PC-9 (cell line): ENCODE measurements at regions not wholly inside any gene's neighbourhood (a gene's known extent, or its start where the extent isn't known, plus 50 kb on each side); places are given as distances from the start of the nearest gene placed in this dataset.

Source experiments
- BruUV-seq: library from RNA; stranded (reverse); fragments of 400-500 nt; replicated peaks from 2 replicates; lab custom pipeline; 2021; lab: Mats Ljungman, UMichigan
- CTCF ChIA-PET: fragments of 300-600 bp; sonication (Branson Sonifier 250); formaldehyde crosslinking; loops from one replicate; lab custom pipeline; 2022; ENCODE audit warnings: antibody characterized with exemption; lab: Charles Lee
- POLR2A ChIA-PET: fragments of 300-600 bp; sonication (Branson Sonifier 250); formaldehyde crosslinking; loops from one replicate; lab custom pipeline; 2022; ENCODE audit warnings: antibody characterized with exemption; ENCODE audit not compliant: unreplicated experiment; lab: Charles Lee
- DNase-seq, 2 experiments: peaks; one replicate each; pipeline versions ENCODE4 v3.0.0 to v3.0.0-alpha.2; 2015 to 2022; ENCODE audit warnings: mixed read lengths in 1 of 2
- H2AFZ ChIP-seq: fragments of 200-600 bp; sonication (generic); 2 replicates; pipeline ENCODE4 v1.8.1; 2017; ENCODE audit warnings: antibody characterized with exemption
- H3F3A ChIP-seq: fragments of 200-600 bp; sonication (generic); 2 replicates; pipeline ENCODE4 v1.8.1; 2017; ENCODE audit warnings: antibody characterized with exemption, mild to moderate bottlenecking, low read depth; ENCODE audit not compliant: insufficient read depth
- H3K27ac ChIP-seq: fragments of 200-600 bp; sonication (generic); 2 replicates; pipeline ENCODE4 v1.6.1; 2016; ENCODE audit warnings: mixed run types
- H3K27me3 ChIP-seq: fragments of 200-600 bp; sonication (generic); 2 replicates; pipeline ENCODE4 v1.6.1; 2016; ENCODE audit warnings: low read depth, mixed run types; ENCODE audit not compliant: insufficient read depth
- H3K36me3 ChIP-seq: fragments of 200-600 bp; sonication (generic); 2 replicates; pipeline ENCODE4 v1.6.1; 2016; ENCODE audit warnings: low read depth, mixed run types
- H3K4me1 ChIP-seq: fragments of 200-600 bp; sonication (generic); replicated peaks from 2 replicates; pipeline ENCODE4 v1.6.1; 2016; ENCODE audit warnings: mixed run types; ENCODE audit not compliant: insufficient read depth
- H3K4me2 ChIP-seq: fragments of 200-600 bp; sonication (generic); 2 replicates; pipeline ENCODE4 v1.6.1; 2017; ENCODE audit warnings: mixed run types
- H3K4me3 ChIP-seq: fragments of 200-600 bp; sonication (generic); 2 replicates; pipeline ENCODE4 v1.6.1; 2016; ENCODE audit warnings: mixed run types
- H3K79me2 ChIP-seq: fragments of 200-600 bp; sonication (generic); 2 replicates; pipeline ENCODE4 v1.6.1; 2017; ENCODE audit warnings: low read depth, mixed run types
- H3K9me2 ChIP-seq: fragments of 200-600 bp; sonication (generic); 2 replicates; pipeline ENCODE4 v1.8.1; 2017; ENCODE audit warnings: mild to moderate bottlenecking; ENCODE audit not compliant: insufficient read depth
- H3K9me3 ChIP-seq: fragments of 200-600 bp; sonication (generic); 2 replicates; pipeline ENCODE4 v1.8.1; 2016; ENCODE audit warnings: low read depth; ENCODE audit not compliant: insufficient read depth
- H4K20me1 ChIP-seq: fragments of 200-600 bp; sonication (generic); 2 replicates; pipeline ENCODE4 v1.8.1; 2017; ENCODE audit not compliant: insufficient read depth
- CTCF ChIP-seq: fragments of 200-600 bp; sonication (generic); conservative IDR thresholded peaks from 2 replicates; pipeline ENCODE4 v1.6.1; 2017; ENCODE audit warnings: mixed run types, antibody characterized with exemption, mild to moderate bottlenecking, moderate library complexity
- EZH2 ChIP-seq: fragments of 200-600 bp; sonication (generic); IDR thresholded peaks from 2 replicates; pipeline ENCODE4 v1.8.0; 2017; ENCODE audit warnings: antibody characterized with exemption, low read depth
- intact Hi-C: fragments of 100-400 bp; cut with micrococcal nuclease; formaldehyde crosslinking; loops from one replicate; pipeline ENCODE4 v1.10.0; 2022; ENCODE audit not compliant: unreplicated experiment

- no peak overlapping the region for H3K4me2 ChIP-seq
- ChIA-PET POLR2A (no interaction called here), CTCF (no interaction called here)
- no peaks in the 10 kb centered on the region for H3F3A ChIP-seq
- H2AFZ ChIP-seq: no peak overlapping the region
- no peak overlapping the region for H3K4me3 ChIP-seq
- DNase-seq: no peak
- TF ChIP-seq CTCF (no peak), EZH2 (no peak)
- no peaks in the 10 kb centered on the region for H3K9me3 ChIP-seq
- no peaks in the 10 kb centered on the region for H4K20me1 ChIP-seq
- no peaks in the 10 kb centered on the region for H3K4me1 ChIP-seq
- H3K9me2 ChIP-seq: no peaks in the 10 kb centered on the region
- H3K36me3 ChIP-seq: no peaks in the 10 kb centered on the region
- H3K27me3 ChIP-seq: peaks cover 100% of the 10 kb centered on the region
- no TSS peak for BruUV-seq
- no peak overlapping the region for H3K27ac ChIP-seq
- intact Hi-C loops: no loop called here
- no peaks in the 10 kb centered on the region for H3K79me2 ChIP-seq
These were observed 118.5 kb upstream of the CDH4 start for GRCh38 chr20:61133611-61134010.

- intact Hi-C loops: no loop called here
These were observed 117.6 kb upstream of the CDH4 start for GRCh38 chr20:61134296-61135030.

GRCh38 chr20:61135266-61135665, 116.8 kb upstream of the CDH4 start:
- POLR2A ChIA-PET: no interaction called here
- Histone ChIP-seq H3K27me3 (peaks cover 100% of the 10 kb centered on the region), H3K4me3 (no peak overlapping the region), H3K4me2 (no peak overlapping the region), H2AFZ (no peak overlapping the region), H3K4me1 (no peaks in the 10 kb centered on the region), H3K9me2 (no peaks in the 10 kb centered on the region), H3F3A (no peaks in the 10 kb centered on the region), H3K9me3 (no peaks in the 10 kb centered on the region), H3K36me3 (no peaks in the 10 kb centered on the region), H3K79me2 (no peaks in the 10 kb centered on the region), H4K20me1 (no peaks in the 10 kb centered on the region), H3K27ac (no peak overlapping the region)
- DNase-seq: no peak
- CTCF ChIA-PET: no interaction called here
- no TSS peak for BruUV-seq
- intact Hi-C loops: no loop called here
- no peak for TF ChIP-seq CTCF
- no peak for TF ChIP-seq EZH2

More at GRCh38 chr20:61134296-61135030, 117.6 kb upstream of the CDH4 start:
- TF ChIP-seq CTCF (no peak), EZH2 (no peak)
- DNase-seq: no peak
- peaks cover 100% of the 10 kb centered on the region for H3K27me3 ChIP-seq
- no peak overlapping the region for H2AFZ ChIP-seq
- no peak overlapping the region for H3K4me2 ChIP-seq
- no peaks in the 10 kb centered on the region for H3K36me3 ChIP-seq
- H4K20me1 ChIP-seq: no peaks in the 10 kb centered on the region
- H3F3A ChIP-seq: no peaks in the 10 kb centered on the region
- H3K79me2 ChIP-seq: no peaks in the 10 kb centered on the region
- H3K9me2 ChIP-seq: no peaks in the 10 kb centered on the region
- POLR2A ChIA-PET: no interaction called here
- H3K4me3 ChIP-seq: no peak overlapping the region
- H3K9me3 ChIP-seq: no peaks in the 10 kb centered on the region
- H3K27ac ChIP-seq: no peak overlapping the region
- BruUV-seq: no TSS peak
- H3K4me1 ChIP-seq: no peaks in the 10 kb centered on the region
- CTCF ChIA-PET: no interaction called here
